GM21367 (cell line): ENCODE measurements at regions not wholly inside any gene's neighbourhood (a gene's known extent, or its start where the extent isn't known, plus 50 kb on each side); places are given as distances from the start of the nearest gene placed in this dataset.

ENCODE experiments used
- ATAC-seq: cut with Tn5 transposase; IDR thresholded peaks from one replicate; pipeline ENCODE4 v1.9.1; 2021; ENCODE audit not compliant: unreplicated experiment

GRCh38 chr9:36763778-36764177 lies 191.1 kb downstream of the MELK start:
- no peak for ATAC-seq

- no peak for ATAC-seq
Measured at GRCh38 chr9:36764364-36765076, 191.8 kb downstream of the MELK start.

- no peak for ATAC-seq
Measured at GRCh38 chr9:36765077-36765390, 192.3 kb downstream of the MELK start.

GRCh38 chr9:36765468-36766341 lies 193.0 kb downstream of the MELK start:
- peak; percentile 97 for ATAC-seq

GRCh38 chr9:36768677-36769076 lies 196.0 kb downstream of the MELK start:
- ATAC-seq, result no peak

- ATAC-seq, result no peak
Measured at GRCh38 chr9:36770025-36770424, 197.3 kb downstream of the MELK start.

GRCh38 chr9:36772449-36773403 lies 200.0 kb downstream of the MELK start:
- no peak for ATAC-seq

- no peak for ATAC-seq
Measured at GRCh38 chr9:36778682-36779081, 206.0 kb downstream of the MELK start.

GRCh38 chr9:36779582-36779981 lies 206.9 kb downstream of the MELK start:
- no peak for ATAC-seq

- no peak for ATAC-seq
Measured at GRCh38 chr9:36780186-36780585, 207.5 kb downstream of the MELK start.

- ATAC-seq, result no peak
Measured at GRCh38 chr9:36781533-36781932, 208.8 kb downstream of the MELK start.
